ENCODE measurements at regions not wholly inside any gene's neighbourhood (a gene's known extent, or its start where the extent isn't known, plus 50 kb on each side); places are given as distances from the start of the nearest gene placed in this dataset.

GRCh38 chr4:175951794-175952193 lies 113.8 kb upstream of the WDR17 start:
- TF ChIP-seq CTCF (IDR thresholded peaks at IDR 0.05), result no peak

GRCh38 chr4:175953116-175953515 lies 112.5 kb upstream of the WDR17 start:
- TF ChIP-seq CTCF (IDR thresholded peaks at IDR 0.05), result no peak

- TF ChIP-seq CTCF (IDR thresholded peaks at IDR 0.05), result no peak; the same call in 1 of the 2 replicates
Measured at GRCh38 chr4:175953960-175954521, 111.6 kb upstream of the WDR17 start.

- TF ChIP-seq CTCF (IDR thresholded peaks at IDR 0.05), result no peak
Measured at GRCh38 chr4:175954685-175955084, 111.0 kb upstream of the WDR17 start.

GRCh38 chr4:175961604-175962003 lies 104.0 kb upstream of the WDR17 start:
- no peak for TF ChIP-seq CTCF (IDR thresholded peaks at IDR 0.05)

- TF ChIP-seq CTCF (IDR thresholded peaks at IDR 0.05), result no peak
Measured at GRCh38 chr4:175970072-175970471, 95.6 kb upstream of the WDR17 start.

GRCh38 chr4:175970724-175971123 lies 94.9 kb upstream of the WDR17 start:
- no peak for TF ChIP-seq CTCF (IDR thresholded peaks at IDR 0.05)

Measured in LNCAP (cell line).